Spleen (tissue), 11 donors: ENCODE measurements at regions not wholly inside any gene's neighbourhood (a gene's known extent, or its start where the extent isn't known, plus 50 kb on each side); places are given as distances from the start of the nearest gene placed in this dataset.

Experiments
- DNase-seq: peaks from one replicate; pipeline ENCODE4 v3.0.0-alpha.2; 2020
- H3K27ac ChIP-seq, 8 donors: fragments of 200-600 bp; sonication (generic) in 7 of 8; 1 replicate in 4 of 8; 2 replicates in 4 of 8; pipeline versions ENCODE4 v1.5.0 to v1.8.0; 2016 to 2021; ENCODE audit warnings: inconsistent platforms in 4 of 8, mild to moderate bottlenecking in 4 of 8, moderate library complexity in 1 of 8
- H3K27me3 ChIP-seq, 7 donors: fragments of 200-600 bp; sonication (generic) in 6 of 7; replicated peaks in 1 of 7; 1 replicate in 4 of 7; 2 replicates in 3 of 7; pipeline versions ENCODE4 v1.5.0 to v1.8.0; 2016 to 2021; ENCODE audit warnings: inconsistent platforms in 3 of 7, mild to moderate bottlenecking in 1 of 7
- H3K36me3 ChIP-seq, 6 donors: fragments of 200-600 bp; sonication (generic) in 5 of 6; 1 replicate in 4 of 6; 2 replicates in 2 of 6; pipeline versions ENCODE4 v1.5.0 to v1.8.0; 2016 to 2021; ENCODE audit warnings: inconsistent platforms in 2 of 6
- H3K4me1 ChIP-seq, 6 donors: fragments of 200-600 bp; sonication (generic) in 5 of 6; 1 replicate in 3 of 6; 2 replicates in 3 of 6; pipeline versions ENCODE4 v1.5.0 to v1.8.0; 2016 to 2021; ENCODE audit warnings: inconsistent platforms in 3 of 6
- H3K4me3 ChIP-seq, 8 donors: fragments of 200-600 bp; sonication (generic) in 7 of 8; 1 replicate in 4 of 8; 2 replicates in 4 of 8; pipeline versions ENCODE4 v1.5.0 to v1.8.0; 2016 to 2021; ENCODE audit warnings: inconsistent platforms in 4 of 8, mild to moderate bottlenecking in 4 of 8, moderate library complexity in 2 of 8
- H3K9me3 ChIP-seq, 8 donors: fragments of 200-600 bp; sonication (generic) in 7 of 8; 1 replicate in 4 of 8; 2 replicates in 4 of 8; pipeline versions ENCODE4 v1.5.0 to v1.8.0; 2016 to 2021; ENCODE audit warnings: inconsistent platforms in 4 of 8
- CTCF ChIP-seq, 11 experiments: fragments of 200-600 bp in 7 of 11; fragments of 450-650 bp in 4 of 11; sonication (generic) in 4 of 11; IDR thresholded peaks in 8 of 11; conservative IDR thresholded peaks in 3 of 11; 1 replicate in 7 of 11; 2 replicates in 4 of 11; pipeline versions ENCODE4 v1.4.0 to v1.8.0; 2016 to 2021; ENCODE audit warnings: antibody characterized with exemption in 11 of 11, inconsistent platforms in 4 of 11, mild to moderate bottlenecking in 1 of 11
- POLR2A ChIP-seq, 3 donors: fragments of 450-650 bp; IDR thresholded peaks; one replicate each; pipeline ENCODE4 v1.5.1; 2017; ENCODE audit warnings: antibody characterized with exemption in 3 of 3, mild to moderate bottlenecking in 1 of 3
- POLR2AphosphoS5 ChIP-seq, 3 donors: sonication (generic); formaldehyde crosslinking; IDR thresholded peaks; one replicate each; pipeline ENCODE4 v1.5.1; 2017; ENCODE audit warnings: antibody characterized with exemption in 3 of 3
- WGBS, 5 donors: extraction: QIAGEN DNeasy Blood & Tissue Kit in 3 of 5; methylation state at CpG; one replicate each; pipeline versions ENCODE4 v1.1.5 to v1.1.7; 2013 to 2018; 5-methylcytosine and 5-hydroxymethylcytosine counted together
- intact Hi-C: fragments of 100-400 bp; cut with DNase I; formaldehyde crosslinking; loops from one replicate; pipeline ENCODE4 v1.15.0; 2023; ENCODE audit warnings: low total_unique reads
- donor health status: healthy with polysubstance abuse.
- donor health status: DM: no; HTN: no; CAD: no; lungs with moderate emphysema.
- donor health status: DM: no; HTN: no; CAD: no.
- donor health status: Bipolar disorder and iron deficiency.
- donor health status: healthy.
- donor health status: DM: no; HTN: no; CAD: no.
- donor health status: DM: yes; HTN: yes; CAD: no.

GRCh38 chr2:66925128-66925527 lies 472.0 kb upstream of the ETAA1 start:
- Histone ChIP-seq H3K27me3 (no peaks in the 10 kb centered on the region), H3K4me3 (no peak overlapping the region), H3K36me3 (no peaks in the 10 kb centered on the region), H3K27ac (no peak overlapping the region), H3K4me1 (peaks cover 0 to 6% (median under 1%) of the 10 kb centered on the region in 6 donors), H3K9me3 (no peaks in the 10 kb centered on the region)
- WGBS, 5 donors = 60 to 95% (median 86%) methylated on average over 1 of the region's 1 CpG
- intact Hi-C loops = no loop called here
- DNase-seq = no peak
- TF ChIP-seq POLR2AphosphoS5 (IDR thresholded peaks at IDR 0.05) (no peak), POLR2A (IDR thresholded peaks at IDR 0.05) (no peak), CTCF (IDR thresholded peaks at IDR 0.05 in 8 of 11, conservative IDR thresholded peaks at IDR 0.05 in 3 of 11) (no peak)

DNA sequence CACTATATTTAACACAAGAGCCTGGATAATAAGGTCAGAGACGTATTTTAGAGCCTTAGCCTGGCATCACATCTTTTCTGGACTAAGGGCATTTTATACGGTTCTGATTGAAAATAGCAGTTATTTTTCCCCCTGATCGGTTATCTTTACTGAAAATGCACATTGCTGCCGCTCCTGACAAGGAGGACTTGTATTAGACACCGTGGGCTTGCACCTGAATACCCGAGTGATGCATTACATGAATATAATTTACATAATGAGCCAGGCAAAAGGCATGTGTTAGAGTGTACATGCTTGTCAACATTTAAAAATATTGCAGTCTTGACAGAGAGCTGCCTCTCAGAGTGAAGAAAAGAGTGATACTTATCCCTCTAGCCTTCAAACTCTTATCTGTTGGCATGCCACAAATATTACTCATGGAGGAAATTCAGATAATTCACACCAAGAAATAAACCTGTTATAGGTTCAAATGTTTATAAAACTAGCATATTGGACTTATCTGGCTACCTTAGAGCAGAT lies 470.5 kb upstream of the ETAA1 start:
- intact Hi-C loops = no loop called here
- TF ChIP-seq POLR2A (IDR thresholded peaks at IDR 0.05) (no peak), POLR2AphosphoS5 (IDR thresholded peaks at IDR 0.05) (no peak), CTCF (IDR thresholded peaks at IDR 0.05 in 8 of 11, conservative IDR thresholded peaks at IDR 0.05 in 3 of 11) (no peak)
- WGBS, 5 donors = 79 to 88% (median 84%) methylated on average over 6 of the region's 6 CpGs

DNA sequence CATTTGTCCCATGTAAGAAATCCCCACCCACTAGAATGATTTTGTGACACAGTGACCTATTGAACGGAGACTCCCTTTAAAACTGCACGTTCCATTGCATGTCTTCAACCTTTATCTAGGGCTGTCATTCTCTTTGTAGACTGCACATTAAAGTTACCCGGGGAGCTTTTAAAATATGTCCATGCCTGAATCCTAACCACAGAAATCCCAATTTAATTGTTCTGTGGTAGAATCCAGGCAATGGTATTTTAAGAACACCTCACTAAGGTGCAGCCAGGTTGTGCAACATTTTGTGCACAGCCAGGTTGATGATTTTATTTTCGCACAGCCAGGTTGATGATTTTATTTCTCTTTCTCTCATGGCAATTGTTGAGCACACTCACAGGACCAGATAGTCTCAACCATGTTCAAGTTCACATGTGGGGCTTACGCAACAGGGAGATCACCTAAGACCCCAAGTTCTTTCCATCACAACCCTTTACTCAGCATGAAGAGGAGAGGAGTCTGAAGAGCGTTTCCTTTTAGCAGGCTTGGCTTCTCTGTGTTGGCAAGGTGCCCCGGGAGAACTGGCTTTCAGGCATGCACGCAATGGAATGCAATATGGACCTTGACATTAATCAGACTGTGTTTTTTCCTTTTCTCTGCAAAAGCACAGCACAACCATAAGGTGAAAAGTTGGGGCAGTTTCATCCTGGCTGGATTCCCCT lies 467.3 kb upstream of the ETAA1 start:
- H3K27me3 ChIP-seq = no peaks in the 10 kb centered on the region
- peaks cover 0 to 10% (median 3%) of the 10 kb centered on the region in 6 donors for H3K4me1 ChIP-seq
- H3K27ac ChIP-seq = peak overlapping the region in 1 of 8 donors; percentile 31
- intact Hi-C loops = no loop called here
- no peaks in the 10 kb centered on the region for H3K36me3 ChIP-seq
- no peak overlapping the region for H3K4me3 ChIP-seq
- WGBS, 5 donors = 45 to 55% (median 50%) methylated on average over 8 of the region's 8 CpGs
- peak; percentile 64 for DNase-seq
- TF ChIP-seq POLR2AphosphoS5 (IDR thresholded peaks at IDR 0.05) = no peak
- TF ChIP-seq POLR2A (IDR thresholded peaks at IDR 0.05) = no peak
- no peak for TF ChIP-seq CTCF (IDR thresholded peaks at IDR 0.05 in 8 of 11, conservative IDR thresholded peaks at IDR 0.05 in 3 of 11)
- H3K9me3 ChIP-seq = no peaks in the 10 kb centered on the region

More for the DNA sequence above, 470.5 kb upstream of the ETAA1 start:
- no peak overlapping the region for H3K4me3 ChIP-seq
- DNase-seq = no peak
- no peaks in the 10 kb centered on the region for H3K36me3 ChIP-seq
- no peaks in the 10 kb centered on the region for H3K9me3 ChIP-seq
- no peaks in the 10 kb centered on the region for H3K27me3 ChIP-seq
- H3K4me1 ChIP-seq = peaks cover 0 to 10% (median 3%) of the 10 kb centered on the region in 6 donors
- H3K27ac ChIP-seq = no peak overlapping the region

DNA sequence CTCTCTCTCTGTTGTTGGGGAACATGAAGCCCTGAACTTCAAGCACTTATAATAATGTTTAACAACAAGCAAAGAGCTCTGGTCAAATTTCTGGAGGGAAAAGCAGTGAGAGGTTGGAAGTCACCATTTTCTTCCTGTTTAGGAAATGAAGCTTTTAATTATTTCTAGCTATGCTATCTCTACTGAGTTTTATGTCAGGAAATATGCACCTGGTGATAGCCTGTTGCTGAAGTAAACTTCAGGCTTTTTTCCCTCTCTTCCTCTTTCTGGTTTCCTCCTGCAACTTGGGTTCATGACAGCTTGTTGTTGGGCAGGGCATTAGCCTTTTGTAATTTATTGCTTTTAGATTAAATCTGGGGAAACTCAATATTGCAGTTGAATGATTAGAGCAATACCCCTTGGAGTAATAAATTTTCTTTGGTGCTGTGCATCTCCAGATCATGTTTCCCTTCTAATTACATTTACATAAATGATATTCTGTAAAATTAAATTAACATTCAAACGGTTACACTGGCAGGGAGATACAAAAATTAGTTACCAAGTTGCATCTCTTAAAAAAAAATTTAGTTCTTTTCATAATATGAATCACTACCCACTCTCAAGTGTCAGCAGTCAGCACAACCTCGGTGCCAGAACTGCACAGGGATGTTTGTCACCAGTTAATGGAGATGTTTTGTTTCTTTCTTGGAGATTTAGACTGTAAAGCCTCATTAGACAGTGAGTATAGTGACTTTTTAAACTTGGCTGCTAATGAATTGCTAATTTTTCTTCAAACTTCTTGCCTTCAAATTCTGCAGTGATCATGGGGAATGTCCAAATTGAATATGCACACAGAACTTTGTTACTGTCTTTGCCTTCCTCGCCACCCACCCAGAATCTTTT lies 466.6 kb upstream of the ETAA1 start:
- Histone ChIP-seq H3K27me3 (no peaks in the 10 kb centered on the region), H3K4me1 (peaks cover 0 to 10% (median 3%) of the 10 kb centered on the region in 6 donors), H3K36me3 (no peaks in the 10 kb centered on the region), H3K27ac (peak overlapping the region in 1 of 8 donors; percentile 31), H3K9me3 (no peaks in the 10 kb centered on the region), H3K4me3 (no peak overlapping the region)
- DNase-seq = no peak
- 29 to 41% (median 37%) methylated on average over 3 of the region's 3 CpGs for WGBS, 5 donors
- intact Hi-C loops = no loop called here
- TF ChIP-seq CTCF (IDR thresholded peaks at IDR 0.05 in 8 of 11, conservative IDR thresholded peaks at IDR 0.05 in 3 of 11) = no peak
- no peak for TF ChIP-seq POLR2AphosphoS5 (IDR thresholded peaks at IDR 0.05)
- TF ChIP-seq POLR2A (IDR thresholded peaks at IDR 0.05) = no peak
